ENCODE measurements at regions not wholly inside any gene's neighbourhood (a gene's known extent, or its start where the extent isn't known, plus 50 kb on each side); places are given as distances from the start of the nearest gene placed in this dataset.

- TF ChIP-seq CTCF (IDR thresholded peaks at IDR 0.05; ENCODE audit: low read depth, low read length), result no peak
- no peak for DNase-seq (ENCODE audit: extremely low read depth, low read depth)
Measured at GRCh38 chr18:78855188-78855587, 124.4 kb upstream of the SALL3 start.

- DNase-seq (ENCODE audit: extremely low read depth, low read depth), result no peak
- no peak for TF ChIP-seq CTCF (IDR thresholded peaks at IDR 0.05; ENCODE audit: low read depth, low read length)
Measured at GRCh38 chr18:78856569-78857313, 122.9 kb upstream of the SALL3 start.

GRCh38 chr18:78857314-78858150 is 122.1 kb upstream of the SALL3 start:
- no peak for DNase-seq (ENCODE audit: extremely low read depth, low read depth)
- TF ChIP-seq CTCF (IDR thresholded peaks at IDR 0.05; ENCODE audit: low read depth, low read length), result no peak

GRCh38 chr18:78859686-78860085 is 119.9 kb upstream of the SALL3 start:
- TF ChIP-seq CTCF (IDR thresholded peaks at IDR 0.05; ENCODE audit: low read depth, low read length), result no peak
- DNase-seq (ENCODE audit: extremely low read depth, low read depth), result no peak

- TF ChIP-seq CTCF (IDR thresholded peaks at IDR 0.05; ENCODE audit: low read depth, low read length), result no peak
- no peak for DNase-seq (ENCODE audit: extremely low read depth, low read depth)
Measured at GRCh38 chr18:78860117-78860516, 119.5 kb upstream of the SALL3 start.

- DNase-seq (ENCODE audit: extremely low read depth, low read depth), result no peak
- TF ChIP-seq CTCF (IDR thresholded peaks at IDR 0.05; ENCODE audit: low read depth, low read length), result no peak
Measured at GRCh38 chr18:78861116-78861515, 118.5 kb upstream of the SALL3 start.

GRCh38 chr18:78861706-78862105 is 117.9 kb upstream of the SALL3 start:
- no peak for TF ChIP-seq CTCF (IDR thresholded peaks at IDR 0.05; ENCODE audit: low read depth, low read length)
- no peak for DNase-seq (ENCODE audit: extremely low read depth, low read depth)

Measured in AG09319 (cell line).